Spleen (tissue), 11 donors: ENCODE measurements at regions not wholly inside any gene's neighbourhood (a gene's known extent, or its start where the extent isn't known, plus 50 kb on each side); places are given as distances from the start of the nearest gene placed in this dataset.

ENCODE experiments used
- DNase-seq: peaks from one replicate; pipeline ENCODE4 v3.0.0-alpha.2; 2020
- H3K27ac ChIP-seq, 8 donors: fragments of 200-600 bp; sonication (generic) in 7 of 8; 1 replicate in 4 of 8; 2 replicates in 4 of 8; pipeline versions ENCODE4 v1.5.0 to v1.8.0; 2016 to 2021; ENCODE audit warnings: inconsistent platforms in 4 of 8, mild to moderate bottlenecking in 4 of 8, moderate library complexity in 1 of 8
- H3K27me3 ChIP-seq, 7 donors: fragments of 200-600 bp; sonication (generic) in 6 of 7; replicated peaks in 1 of 7; 1 replicate in 4 of 7; 2 replicates in 3 of 7; pipeline versions ENCODE4 v1.5.0 to v1.8.0; 2016 to 2021; ENCODE audit warnings: inconsistent platforms in 3 of 7, mild to moderate bottlenecking in 1 of 7
- H3K36me3 ChIP-seq, 6 donors: fragments of 200-600 bp; sonication (generic) in 5 of 6; 1 replicate in 4 of 6; 2 replicates in 2 of 6; pipeline versions ENCODE4 v1.5.0 to v1.8.0; 2016 to 2021; ENCODE audit warnings: inconsistent platforms in 2 of 6
- H3K4me1 ChIP-seq, 6 donors: fragments of 200-600 bp; sonication (generic) in 5 of 6; 1 replicate in 3 of 6; 2 replicates in 3 of 6; pipeline versions ENCODE4 v1.5.0 to v1.8.0; 2016 to 2021; ENCODE audit warnings: inconsistent platforms in 3 of 6
- H3K4me3 ChIP-seq, 8 donors: fragments of 200-600 bp; sonication (generic) in 7 of 8; 1 replicate in 4 of 8; 2 replicates in 4 of 8; pipeline versions ENCODE4 v1.5.0 to v1.8.0; 2016 to 2021; ENCODE audit warnings: inconsistent platforms in 4 of 8, mild to moderate bottlenecking in 4 of 8, moderate library complexity in 2 of 8
- H3K9me3 ChIP-seq, 8 donors: fragments of 200-600 bp; sonication (generic) in 7 of 8; 1 replicate in 4 of 8; 2 replicates in 4 of 8; pipeline versions ENCODE4 v1.5.0 to v1.8.0; 2016 to 2021; ENCODE audit warnings: inconsistent platforms in 4 of 8
- CTCF ChIP-seq, 11 experiments: fragments of 200-600 bp in 7 of 11; fragments of 450-650 bp in 4 of 11; sonication (generic) in 4 of 11; IDR thresholded peaks in 8 of 11; conservative IDR thresholded peaks in 3 of 11; 1 replicate in 7 of 11; 2 replicates in 4 of 11; pipeline versions ENCODE4 v1.4.0 to v1.8.0; 2016 to 2021; ENCODE audit warnings: antibody characterized with exemption in 11 of 11, inconsistent platforms in 4 of 11, mild to moderate bottlenecking in 1 of 11
- POLR2A ChIP-seq, 3 donors: fragments of 450-650 bp; IDR thresholded peaks; one replicate each; pipeline ENCODE4 v1.5.1; 2017; ENCODE audit warnings: antibody characterized with exemption in 3 of 3, mild to moderate bottlenecking in 1 of 3
- POLR2AphosphoS5 ChIP-seq, 3 donors: sonication (generic); formaldehyde crosslinking; IDR thresholded peaks; one replicate each; pipeline ENCODE4 v1.5.1; 2017; ENCODE audit warnings: antibody characterized with exemption in 3 of 3
- WGBS, 5 donors: extraction: QIAGEN DNeasy Blood & Tissue Kit in 3 of 5; methylation state at CpG; one replicate each; pipeline versions ENCODE4 v1.1.5 to v1.1.7; 2013 to 2018; 5-methylcytosine and 5-hydroxymethylcytosine counted together
- intact Hi-C: fragments of 100-400 bp; cut with DNase I; formaldehyde crosslinking; loops from one replicate; pipeline ENCODE4 v1.15.0; 2023; ENCODE audit warnings: low total_unique reads
- donor health status: healthy with polysubstance abuse.
- donor health status: DM: no; HTN: no; CAD: no; lungs with moderate emphysema.
- donor health status: DM: no; HTN: no; CAD: no.
- donor health status: Bipolar disorder and iron deficiency.
- donor health status: healthy.
- donor health status: DM: no; HTN: no; CAD: no.
- donor health status: DM: yes; HTN: yes; CAD: no.

- H3K9me3 ChIP-seq = no peaks in the 10 kb centered on the region
- H3K27ac ChIP-seq = no peak overlapping the region
- WGBS, 5 donors = 80 to 91% (median 87%) methylated on average over 9 of the region's 9 CpGs
- no peaks in the 10 kb centered on the region for H3K36me3 ChIP-seq
- H3K4me3 ChIP-seq = no peak overlapping the region
- peaks cover 0 to 33% (median 0%) of the 10 kb centered on the region in 7 donors for H3K27me3 ChIP-seq
- H3K4me1 ChIP-seq = no peaks in the 10 kb centered on the region
- intact Hi-C loops = no loop called here
- TF ChIP-seq POLR2A (IDR thresholded peaks at IDR 0.05) (no peak), POLR2AphosphoS5 (IDR thresholded peaks at IDR 0.05) (no peak), CTCF (IDR thresholded peaks at IDR 0.05 in 8 of 11, conservative IDR thresholded peaks at IDR 0.05 in 3 of 11) (no peak)
- peak; percentile 29 for DNase-seq
Observed at GRCh38 chr3:43865887-43866528, 175.3 kb downstream of the ABHD5 start.

- 75 to 84% (median 80%) methylated on average over 3 of the region's 3 CpGs for WGBS, 5 donors
- intact Hi-C loops = no loop called here
- H3K9me3 ChIP-seq = no peaks in the 10 kb centered on the region
- H3K4me3 ChIP-seq = no peak overlapping the region
- H3K27me3 ChIP-seq = peaks cover 0 to 35% (median 0%) of the 10 kb centered on the region in 7 donors
- H3K4me1 ChIP-seq = no peaks in the 10 kb centered on the region
- H3K27ac ChIP-seq = no peak overlapping the region
- peak; percentile 6 for DNase-seq
- no peaks in the 10 kb centered on the region for H3K36me3 ChIP-seq
- TF ChIP-seq CTCF (IDR thresholded peaks at IDR 0.05 in 8 of 11, conservative IDR thresholded peaks at IDR 0.05 in 3 of 11) (no peak), POLR2AphosphoS5 (IDR thresholded peaks at IDR 0.05) (no peak), POLR2A (IDR thresholded peaks at IDR 0.05) (no peak)
Observed at GRCh38 chr3:43866529-43867353, 176.0 kb downstream of the ABHD5 start.

- intact Hi-C loops = no loop called here
- WGBS, 5 donors = 79 to 90% (median 88%) methylated on average over 7 to 8 of the region's 8 CpGs
- TF ChIP-seq POLR2A (IDR thresholded peaks at IDR 0.05) = no peak
- no peak for TF ChIP-seq POLR2AphosphoS5 (IDR thresholded peaks at IDR 0.05)
- TF ChIP-seq CTCF (IDR thresholded peaks at IDR 0.05 in 8 of 11, conservative IDR thresholded peaks at IDR 0.05 in 3 of 11) = no peak
- Histone ChIP-seq H3K27ac (no peak overlapping the region), H3K27me3 (peaks cover 0 to 36% (median 0%) of the 10 kb centered on the region in 7 donors), H3K4me3 (no peak overlapping the region), H3K9me3 (no peaks in the 10 kb centered on the region), H3K4me1 (no peaks in the 10 kb centered on the region), H3K36me3 (no peaks in the 10 kb centered on the region)
- DNase-seq = peak; percentile 38
Observed at GRCh38 chr3:43867436-43868072, 176.8 kb downstream of the ABHD5 start.

GRCh38 chr3:43869491-43869890 is 178.8 kb downstream of the ABHD5 start:
- Histone ChIP-seq H3K27me3 (peaks cover 0 to 39% (median 0%) of the 10 kb centered on the region in 7 donors), H3K27ac (no peak overlapping the region), H3K36me3 (no peaks in the 10 kb centered on the region), H3K9me3 (no peaks in the 10 kb centered on the region), H3K4me3 (no peak overlapping the region), H3K4me1 (no peaks in the 10 kb centered on the region)
- 65 to 79% (median 73%) methylated on average over 3 of the region's 3 CpGs for WGBS, 5 donors
- no peak for TF ChIP-seq POLR2AphosphoS5 (IDR thresholded peaks at IDR 0.05)
- no peak for TF ChIP-seq CTCF (IDR thresholded peaks at IDR 0.05 in 8 of 11, conservative IDR thresholded peaks at IDR 0.05 in 3 of 11)
- no peak for TF ChIP-seq POLR2A (IDR thresholded peaks at IDR 0.05)
- no peak for DNase-seq
- intact Hi-C loops = no loop called here
